NCI-H2081 (cell line): ENCODE measurements at regions not wholly inside any gene's neighbourhood (a gene's known extent, or its start where the extent isn't known, plus 50 kb on each side); places are given as distances from the start of the nearest gene placed in this dataset.

Experiments
- DNase-seq, 2 experiments: peaks; one replicate each; lab custom pipeline; 2025; lab: John Stamatoyannopoulos, UW

- no peak for DNase-seq
Measured at GRCh38 chr13:106882246-106882645, 314.3 kb upstream of the ARGLU1 start.

DNA sequence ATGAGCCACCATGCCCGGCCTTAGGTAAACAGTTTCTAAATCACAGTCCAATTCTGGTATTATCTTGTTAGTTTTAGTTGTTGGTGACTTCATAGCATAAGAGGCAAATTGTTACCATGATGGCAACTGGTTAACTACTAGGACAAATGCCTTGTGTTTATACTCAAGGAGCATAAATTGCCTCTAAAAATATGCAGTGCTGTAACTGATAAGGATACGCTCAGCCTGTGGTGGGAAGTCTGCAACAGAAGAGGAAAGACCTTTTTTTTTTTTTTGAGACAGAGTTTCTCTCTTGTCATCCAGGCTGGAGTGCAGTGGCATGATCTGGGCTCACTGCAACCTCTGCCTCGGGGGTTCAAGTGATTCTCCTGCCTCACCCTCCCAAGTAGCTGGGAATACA lies 311.9 kb upstream of the ARGLU1 start:
- no peak for DNase-seq

DNA sequence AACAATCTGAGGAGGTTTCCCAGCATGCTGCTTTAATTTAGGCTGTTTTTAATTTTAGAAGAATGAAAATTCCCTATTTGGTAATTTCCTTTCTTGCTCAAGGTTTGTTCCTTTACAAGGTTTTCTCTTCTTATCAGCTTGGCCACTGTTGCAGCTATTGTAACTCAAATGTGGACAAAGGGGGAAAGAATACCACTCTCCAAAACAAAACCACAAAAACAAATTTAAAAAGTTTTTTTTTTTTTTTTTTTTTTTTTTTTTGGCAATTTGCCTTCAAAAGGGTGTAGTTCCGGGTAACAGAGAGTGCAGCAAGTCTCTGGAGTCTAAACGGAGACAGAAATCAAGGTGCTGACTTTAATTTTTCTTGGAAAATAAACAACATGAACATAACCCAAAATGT lies 306.4 kb upstream of the ARGLU1 start:
- DNase-seq: no peak

GRCh38 chr13:106873810-106874209 lies 305.9 kb upstream of the ARGLU1 start:
- DNase-seq: no peak

DNA sequence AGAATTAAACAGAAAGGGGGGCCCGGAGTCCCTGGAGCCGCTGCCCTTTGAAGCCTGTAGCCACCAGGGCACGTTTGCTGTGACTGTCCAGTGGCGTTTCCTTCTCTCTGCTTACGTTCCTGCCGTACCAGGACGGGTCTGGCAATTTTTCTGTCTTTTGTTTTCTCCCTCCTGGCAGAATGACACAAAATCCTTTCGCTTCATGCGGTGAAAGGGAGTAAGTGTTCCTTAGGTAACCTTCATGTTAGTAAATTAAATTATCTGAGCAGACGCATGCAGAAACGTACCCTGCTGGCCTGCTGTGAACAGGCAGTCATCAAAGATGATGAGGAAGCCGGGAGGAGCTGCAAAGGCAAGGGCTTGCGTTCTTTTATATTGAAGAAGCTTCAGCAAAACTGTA lies 299.3 kb upstream of the ARGLU1 start:
- no peak for DNase-seq

GRCh38 chr13:106865716-106866440 lies 297.9 kb upstream of the ARGLU1 start:
- DNase-seq: no peak

DNA sequence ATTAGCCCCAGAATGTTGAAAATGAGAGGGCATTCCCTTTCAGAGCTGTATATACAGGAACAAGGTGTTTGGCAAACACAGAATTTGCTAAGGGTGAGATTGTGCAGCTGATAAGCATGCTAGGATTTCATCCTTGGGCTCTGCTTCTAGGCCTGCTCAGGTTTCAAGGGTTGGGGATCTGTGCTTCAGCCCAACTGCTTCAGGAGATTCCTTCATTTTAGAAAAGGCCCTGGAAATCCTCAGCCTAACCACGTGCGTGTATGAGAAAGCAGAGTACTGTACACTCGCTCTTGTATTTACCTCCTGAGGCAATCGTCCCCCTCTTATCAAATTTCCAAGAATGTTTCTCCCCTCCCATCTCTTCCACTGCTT lies 291.6 kb upstream of the ARGLU1 start:
- DNase-seq: no peak

- no peak for DNase-seq
Measured at GRCh38 chr13:106858903-106859532, 291.1 kb upstream of the ARGLU1 start.

- DNase-seq: no peak
Measured at GRCh38 chr13:106852436-106852835, 284.5 kb upstream of the ARGLU1 start.

- DNase-seq: no peak
Measured at GRCh38 chr13:106850973-106851650, 283.2 kb upstream of the ARGLU1 start.

DNA sequence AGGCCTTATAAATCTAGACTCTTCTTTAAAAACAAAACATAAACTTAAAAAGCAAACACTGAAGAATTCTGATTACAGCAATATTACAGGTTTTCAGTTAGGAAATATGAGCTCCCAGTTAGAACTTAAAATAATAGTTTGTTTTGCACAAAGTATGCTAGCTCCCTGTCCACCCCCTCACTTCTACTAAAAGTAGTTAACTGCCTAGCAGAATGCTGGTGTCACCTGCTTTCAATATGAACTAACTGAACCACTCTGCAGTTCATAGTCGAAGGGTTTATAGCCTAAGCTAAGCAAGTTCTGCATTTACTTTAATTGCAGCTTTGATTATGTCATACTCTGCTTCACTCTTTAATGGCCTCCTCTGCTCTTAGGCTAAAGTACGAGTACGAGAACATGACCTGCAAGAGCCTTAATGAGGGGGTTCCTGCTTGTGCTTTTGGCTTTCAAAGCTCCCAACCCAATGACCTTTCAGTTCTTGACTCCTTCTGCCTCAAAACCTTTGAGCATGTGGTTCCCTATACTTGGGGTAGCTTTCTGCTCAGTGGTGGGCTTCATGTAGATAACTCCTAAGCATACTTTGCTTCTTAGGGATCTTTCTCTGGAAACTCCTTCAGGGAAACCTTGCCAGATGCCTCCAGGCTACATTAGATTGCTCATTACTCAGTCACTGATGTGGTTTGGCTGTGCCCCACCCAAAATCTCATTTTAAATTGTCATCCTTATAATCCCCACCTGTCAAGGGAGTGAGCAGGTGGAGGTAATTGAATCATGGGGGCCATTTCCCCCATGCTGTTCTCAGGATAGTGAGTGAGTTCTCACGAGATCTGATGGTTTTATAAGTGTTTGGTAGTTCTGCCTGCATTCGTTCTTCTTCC lies 278.9 kb upstream of the ARGLU1 start:
- no peak for DNase-seq

GRCh38 chr13:106836186-106836802 lies 268.4 kb upstream of the ARGLU1 start:
- no peak for DNase-seq

DNA sequence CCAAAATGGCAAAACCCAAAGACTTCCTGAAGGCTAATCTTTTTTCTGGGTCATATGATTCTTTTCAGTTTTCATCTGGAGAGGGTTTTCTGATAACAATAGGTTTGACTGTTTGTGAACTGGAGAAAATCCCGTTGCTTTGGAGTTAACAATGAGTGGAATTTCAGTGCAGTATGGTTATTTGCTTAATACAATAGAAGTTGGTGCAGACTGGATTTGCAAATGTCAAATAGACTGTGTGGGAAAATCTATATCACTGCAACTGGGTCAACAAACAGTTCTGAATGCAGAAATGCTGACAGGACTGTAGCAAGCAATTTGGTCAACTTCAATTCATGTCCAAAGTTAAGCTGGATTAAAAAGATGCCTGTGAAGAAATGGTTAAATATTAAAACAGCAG lies 267.5 kb upstream of the ARGLU1 start:
- DNase-seq: no peak

DNA sequence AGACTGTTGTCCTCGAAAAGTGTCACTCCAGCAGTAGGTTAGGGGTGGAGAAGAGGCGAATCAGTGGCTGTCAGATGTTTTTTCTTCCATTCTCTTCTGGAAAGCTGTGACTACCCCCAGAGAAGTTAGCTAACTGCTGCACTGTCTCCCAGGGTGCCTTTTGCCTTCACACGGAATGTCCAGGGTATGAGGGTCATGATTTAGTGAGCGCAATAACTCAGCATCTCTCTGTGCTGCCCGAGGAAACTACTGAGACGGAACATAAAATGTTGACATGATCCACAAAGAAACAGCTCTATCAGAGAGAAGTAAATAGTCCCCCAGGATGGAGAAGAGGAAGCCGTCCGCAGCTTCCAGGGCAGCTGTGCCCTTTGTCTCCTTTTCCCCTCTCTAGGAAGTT lies 254.0 kb upstream of the ARGLU1 start:
- no peak for DNase-seq

GRCh38 chr13:106819413-106820180 lies 251.7 kb upstream of the ARGLU1 start:
- DNase-seq: no peak

DNA sequence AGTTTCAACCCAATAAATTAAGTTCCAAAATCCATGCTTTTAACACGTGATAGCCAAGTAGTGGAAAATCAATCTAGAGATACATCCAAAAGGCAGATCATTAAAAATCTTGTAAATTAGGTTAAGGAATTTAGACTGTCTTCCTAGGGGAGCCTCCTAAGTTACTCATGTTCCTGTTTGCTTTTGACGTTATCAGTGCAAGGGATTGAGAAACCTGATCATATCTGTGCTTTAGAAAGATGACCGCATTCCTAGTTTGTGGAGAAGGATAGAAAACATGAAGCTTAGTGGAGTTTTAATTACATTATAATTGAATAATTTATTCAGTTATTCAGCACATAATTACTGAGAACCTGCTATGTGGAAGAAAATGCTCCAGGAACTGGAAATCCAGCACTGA lies 251.0 kb upstream of the ARGLU1 start:
- no peak for DNase-seq

DNA sequence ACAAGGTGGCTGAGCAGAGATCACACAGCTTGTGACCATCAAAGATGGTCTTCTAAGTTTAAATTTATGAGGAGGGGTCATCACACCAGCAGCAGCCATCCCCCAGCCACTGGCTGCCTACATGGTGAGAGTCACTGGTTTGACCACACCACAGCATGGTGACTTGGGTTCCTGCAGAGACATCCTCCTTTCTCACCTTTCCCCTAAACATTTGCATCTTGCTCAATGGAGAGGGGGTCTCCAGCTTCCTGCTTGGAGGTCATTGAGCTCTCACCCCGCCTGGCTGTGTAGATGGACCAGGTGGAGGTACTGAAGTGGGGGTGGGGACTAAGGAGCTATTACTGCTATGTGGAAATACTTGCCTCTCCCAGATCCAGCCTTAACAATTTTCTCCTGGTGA lies 247.6 kb upstream of the ARGLU1 start:
- no peak for DNase-seq

DNA sequence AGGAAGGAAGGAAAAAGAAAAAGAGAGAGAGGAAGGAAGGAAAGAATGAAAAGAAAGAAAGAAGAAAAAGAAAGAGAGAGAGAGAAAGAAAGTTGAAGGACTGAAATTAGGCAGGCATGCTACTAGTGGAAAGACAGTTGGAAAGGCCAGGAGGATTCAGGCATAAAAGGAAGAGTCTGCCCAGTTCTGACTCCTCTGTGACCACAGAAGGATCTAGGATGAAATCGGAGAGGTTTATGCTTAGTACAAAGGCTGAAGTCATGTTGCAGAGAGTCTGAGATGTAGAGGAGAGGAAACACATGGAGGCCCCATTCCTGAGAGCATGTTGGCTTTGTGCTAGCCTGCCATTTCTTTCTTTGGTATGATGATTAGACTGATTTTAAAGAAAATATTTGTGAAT lies 246.5 kb upstream of the ARGLU1 start:
- no peak for DNase-seq

DNA sequence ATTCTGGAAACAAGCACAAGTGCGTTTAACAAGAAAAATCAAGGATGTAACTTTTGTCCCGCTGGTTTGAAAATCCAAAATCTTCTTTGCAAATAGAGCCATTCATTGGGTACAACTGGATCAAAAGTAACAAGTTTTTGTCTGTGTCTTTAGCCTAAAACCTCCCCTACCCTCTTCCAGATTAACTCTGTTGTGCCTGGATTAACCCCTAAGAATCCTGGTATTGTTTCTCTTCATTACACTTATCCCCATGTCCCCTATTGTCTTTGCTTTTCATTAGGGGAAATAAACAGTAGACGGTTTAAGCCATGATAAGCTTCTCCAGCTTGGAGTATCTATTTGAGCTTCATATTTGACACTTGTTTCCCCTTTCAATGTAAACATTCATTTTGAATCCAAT lies 242.1 kb upstream of the ARGLU1 start:
- DNase-seq: no peak

- no peak for DNase-seq
Measured at GRCh38 chr13:106804991-106805390, 237.1 kb upstream of the ARGLU1 start.

GRCh38 chr13:106802917-106803316 lies 235.0 kb upstream of the ARGLU1 start:
- no peak for DNase-seq
